ENCODE measurements at regions not wholly inside any gene's neighbourhood (a gene's known extent, or its start where the extent isn't known, plus 50 kb on each side); places are given as distances from the start of the nearest gene placed in this dataset.

DNA sequence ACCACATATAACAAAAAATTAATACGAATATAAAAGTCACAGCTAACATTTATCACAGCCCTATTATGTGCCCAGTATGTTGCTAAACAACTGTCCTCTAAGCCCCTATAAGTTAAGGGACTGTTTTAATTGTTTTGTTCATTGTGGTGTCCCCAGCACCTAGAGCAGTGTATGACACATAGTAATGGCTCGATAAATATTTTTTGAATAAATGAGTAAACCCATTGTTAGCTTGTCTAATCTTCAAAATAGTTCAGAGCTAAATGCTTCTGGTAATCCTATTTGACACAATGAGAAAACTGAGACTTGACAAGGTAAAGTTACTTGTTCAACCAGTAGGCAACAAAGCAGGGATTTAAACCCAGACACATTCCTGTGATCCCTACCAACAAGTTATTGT lies 78.4 kb upstream of the NEUROD6 start:
- DNase-seq (ENCODE audit: low read depth), result no peak
- TF ChIP-seq, protein P1, sequence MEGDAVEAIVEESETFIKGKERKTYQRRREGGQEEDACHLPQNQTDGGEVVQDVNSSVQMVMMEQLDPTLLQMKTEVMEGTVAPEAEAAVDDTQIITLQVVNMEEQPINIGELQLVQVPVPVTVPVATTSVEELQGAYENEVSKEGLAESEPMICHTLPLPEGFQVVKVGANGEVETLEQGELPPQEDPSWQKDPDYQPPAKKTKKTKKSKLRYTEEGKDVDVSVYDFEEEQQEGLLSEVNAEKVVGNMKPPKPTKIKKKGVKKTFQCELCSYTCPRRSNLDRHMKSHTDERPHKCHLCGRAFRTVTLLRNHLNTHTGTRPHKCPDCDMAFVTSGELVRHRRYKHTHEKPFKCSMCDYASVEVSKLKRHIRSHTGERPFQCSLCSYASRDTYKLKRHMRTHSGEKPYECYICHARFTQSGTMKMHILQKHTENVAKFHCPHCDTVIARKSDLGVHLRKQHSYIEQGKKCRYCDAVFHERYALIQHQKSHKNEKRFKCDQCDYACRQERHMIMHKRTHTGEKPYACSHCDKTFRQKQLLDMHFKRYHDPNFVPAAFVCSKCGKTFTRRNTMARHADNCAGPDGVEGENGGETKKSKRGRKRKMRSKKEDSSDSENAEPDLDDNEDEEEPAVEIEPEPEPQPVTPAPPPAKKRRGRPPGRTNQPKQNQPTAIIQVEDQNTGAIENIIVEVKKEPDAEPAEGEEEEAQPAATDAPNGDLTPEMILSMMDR (conservative IDR thresholded peaks at IDR 0.05; ENCODE audit: low read depth, low read length), result no peak
- H3K4me3 ChIP-seq (ENCODE audit: low read depth, low read length), result no peak overlapping the region

DNA sequence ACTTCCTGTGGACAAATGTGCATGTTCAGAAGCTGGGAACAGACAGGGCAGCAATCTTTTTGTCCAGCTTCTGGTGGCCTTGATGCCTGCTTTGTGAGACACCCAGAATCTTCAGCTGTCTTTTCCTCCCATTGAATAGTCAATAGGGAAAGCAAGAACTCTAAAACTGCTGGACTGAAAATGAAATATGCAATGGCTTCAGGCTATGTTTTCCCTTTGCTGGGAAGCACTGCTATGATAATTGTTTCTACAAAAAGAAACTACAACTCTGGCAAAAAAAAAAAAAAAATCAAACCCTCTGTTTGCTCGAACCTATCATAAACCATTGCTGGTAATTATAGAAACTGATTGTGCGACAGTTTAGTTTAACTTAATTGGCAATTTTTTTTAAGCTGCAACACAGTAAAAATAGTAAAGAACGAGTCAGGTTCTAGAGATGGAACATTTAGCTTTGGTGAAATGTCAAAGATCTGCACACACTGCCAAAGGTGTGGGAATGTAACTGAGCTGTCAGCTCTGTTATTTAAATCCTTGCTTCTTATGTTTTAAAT lies 79.1 kb upstream of the NEUROD6 start:
- H3K4me3 ChIP-seq (ENCODE audit: low read depth, low read length), result no peak overlapping the region
- no peak for DNase-seq (ENCODE audit: low read depth)
- TF ChIP-seq, protein P1 (conservative IDR thresholded peaks at IDR 0.05; ENCODE audit: low read depth, low read length), result no peak

DNA sequence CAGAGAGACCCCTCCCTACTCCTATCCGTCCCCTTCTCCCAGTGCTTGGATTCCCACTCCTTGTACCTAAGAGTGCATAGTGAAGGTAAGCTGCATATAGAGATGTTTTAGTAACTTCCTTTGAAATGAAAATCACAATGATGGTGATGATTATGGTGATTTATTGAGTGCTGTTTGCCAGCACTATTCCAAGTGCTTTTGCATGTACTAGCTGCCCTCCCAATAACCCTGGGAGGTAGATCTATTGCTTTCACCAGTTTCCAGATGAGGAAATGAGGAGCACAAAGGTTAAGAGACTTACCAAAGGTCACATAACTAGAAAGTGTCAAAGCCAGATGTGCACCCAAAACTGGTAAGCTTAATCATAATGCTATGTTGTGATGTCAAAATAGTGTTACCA lies 80.4 kb upstream of the NEUROD6 start:
- H3K4me3 ChIP-seq (ENCODE audit: low read depth, low read length), result no peak overlapping the region
- DNase-seq (ENCODE audit: low read depth), result no peak
- TF ChIP-seq, protein P1 (conservative IDR thresholded peaks at IDR 0.05; ENCODE audit: low read depth, low read length), result no peak

DNA sequence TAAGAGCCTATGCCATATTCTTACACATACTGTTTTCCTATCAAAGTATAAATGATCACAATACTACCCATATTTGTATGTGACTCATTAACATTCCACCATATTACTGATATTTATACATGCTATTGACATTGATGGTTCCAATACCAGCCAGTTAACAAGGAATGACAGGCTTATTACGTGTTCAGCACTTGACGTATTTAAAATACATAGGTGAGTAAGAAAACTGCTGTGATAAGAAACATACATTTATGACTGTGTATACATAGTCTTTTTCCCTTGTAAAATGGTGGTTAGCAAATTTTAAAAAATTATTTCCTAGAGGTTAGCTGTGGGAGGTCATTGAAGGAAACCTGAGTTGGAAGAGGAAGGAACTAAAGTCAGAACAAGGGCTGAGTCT lies 81.1 kb upstream of the NEUROD6 start:
- H3K4me3 ChIP-seq (ENCODE audit: low read depth, low read length), result no peak overlapping the region
- TF ChIP-seq, protein P1 (conservative IDR thresholded peaks at IDR 0.05; ENCODE audit: low read depth, low read length), result no peak
- DNase-seq (ENCODE audit: low read depth), result no peak

DNA sequence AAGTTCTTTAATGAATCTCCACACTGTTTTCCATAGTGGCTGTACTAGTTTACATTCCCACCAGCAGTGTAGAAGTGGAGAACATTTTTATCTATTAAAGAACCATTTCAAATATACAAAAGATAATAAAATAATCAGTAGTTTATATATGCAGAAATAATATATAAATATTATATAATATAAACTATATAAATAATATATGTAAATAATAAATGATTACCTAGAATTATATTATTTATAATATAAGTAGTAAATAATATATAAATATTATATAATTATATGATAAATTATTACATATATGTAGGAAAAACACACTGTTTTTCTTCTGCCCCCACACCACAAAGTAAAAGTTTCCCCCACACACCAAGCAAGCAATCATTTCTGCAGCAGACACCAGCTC lies 83.5 kb upstream of the NEUROD6 start:
- TF ChIP-seq, protein P1 (conservative IDR thresholded peaks at IDR 0.05; ENCODE audit: low read depth, low read length), result no peak
- no peak overlapping the region for H3K4me3 ChIP-seq (ENCODE audit: low read depth, low read length)
- no peak for DNase-seq (ENCODE audit: low read depth)

DNA sequence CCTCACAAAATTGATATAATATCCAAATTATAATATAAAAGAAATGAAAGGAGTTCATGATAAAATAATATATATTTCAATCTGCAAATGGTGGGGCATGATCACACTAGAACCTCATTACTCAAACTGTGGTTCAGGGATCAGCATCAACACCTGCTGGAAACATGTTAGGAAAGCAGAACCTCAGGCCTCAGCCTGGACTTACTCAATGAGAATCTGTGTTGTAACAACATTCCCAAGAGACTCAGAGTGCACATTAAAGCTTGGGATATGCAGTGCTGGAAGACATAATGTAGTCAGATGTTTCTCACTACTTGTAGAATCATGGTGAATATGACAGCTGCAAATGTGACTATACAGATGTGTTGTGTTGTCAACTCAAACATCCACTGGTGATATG lies 81.7 kb upstream of the ITPRID1 start:
- H3K4me3 ChIP-seq (ENCODE audit: low read depth, low read length), result no peak overlapping the region
- TF ChIP-seq, protein P1 (conservative IDR thresholded peaks at IDR 0.05; ENCODE audit: low read depth, low read length), result no peak
- DNase-seq (ENCODE audit: low read depth), result no peak

DNA sequence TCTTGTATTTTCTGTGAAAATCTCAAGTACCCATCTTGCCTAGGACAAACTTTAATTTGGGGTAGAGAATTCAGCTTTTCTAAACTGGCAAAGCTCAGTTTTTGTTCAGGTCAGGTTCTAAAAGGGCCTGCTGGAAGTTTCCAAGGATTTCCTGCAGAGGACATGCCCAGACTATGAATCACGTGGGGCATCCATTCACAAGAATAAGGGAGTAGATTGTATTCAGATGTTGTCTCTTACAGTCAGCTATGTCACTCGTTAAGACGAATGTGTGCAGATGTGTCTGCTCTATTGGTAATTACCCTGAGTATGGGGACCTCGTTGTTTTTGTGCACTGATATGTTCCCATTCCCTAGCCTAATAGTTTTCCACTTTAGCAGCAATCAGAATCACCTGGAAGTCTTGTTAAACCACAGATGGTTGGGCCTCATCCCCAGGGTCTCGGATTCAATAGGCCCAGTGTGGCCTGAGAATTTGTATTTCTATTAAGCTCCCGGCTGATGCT lies 81.0 kb upstream of the ITPRID1 start:
- no peak for DNase-seq (ENCODE audit: low read depth)
- TF ChIP-seq, protein P1 (conservative IDR thresholded peaks at IDR 0.05; ENCODE audit: low read depth, low read length), result no peak
- H3K4me3 ChIP-seq (ENCODE audit: low read depth, low read length), result no peak overlapping the region

Measured in epithelial cell of proximal tubule (primary cell).